Activated B cell treated with CpG ODN at 0.5 μM for 24 hours (primary cell): ENCODE measurements at regions not wholly inside any gene's neighbourhood (a gene's known extent, or its start where the extent isn't known, plus 50 kb on each side); places are given as distances from the start of the nearest gene placed in this dataset.

ENCODE experiments used
- ATAC-seq: fragments of 200-7000 bp; cut with Tn5 transposase; one replicate; pipeline ENCODE4 v1.10.0; 2021; ENCODE audit warnings: low read depth, mild to moderate bottlenecking, moderate library complexity
- CTCF ChIA-PET: fragments of 350-600 bp; sonication (Branson Sonifier 250); formaldehyde crosslinking; loops from one replicate; lab custom pipeline; 2021; ENCODE audit warnings: antibody characterized with exemption; lab: Charles Lee
- POLR2A ChIA-PET: fragments of 350-600 bp; sonication (Branson Sonifier 250); formaldehyde crosslinking; loops from one replicate; lab custom pipeline; 2021; ENCODE audit warnings: antibody characterized with exemption; lab: Charles Lee
- DNase-seq: peaks from one replicate; pipeline ENCODE4 v3.0.0; 2022
- H3K27ac Mint-ChIP-seq: one replicate; pipeline ENCODE4 v1.8.0; 2020; ENCODE audit warnings: mixed read lengths
- H3K27me3 Mint-ChIP-seq: one replicate; pipeline ENCODE4 v1.8.0; 2021; ENCODE audit warnings: mixed read lengths
- H3K36me3 Mint-ChIP-seq: one replicate; pipeline ENCODE4 v1.8.0; 2021; ENCODE audit warnings: low read depth, mixed read lengths
- H3K4me1 Mint-ChIP-seq: one replicate; pipeline ENCODE4 v1.8.0; 2021; ENCODE audit warnings: mixed read lengths
- H3K4me3 Mint-ChIP-seq: one replicate; pipeline ENCODE4 v1.8.0; 2020; ENCODE audit warnings: mild to moderate bottlenecking, mixed read lengths
- H3K9me3 Mint-ChIP-seq: one replicate; pipeline ENCODE4 v1.8.0; 2020; ENCODE audit warnings: mixed read lengths
- intact Hi-C: fragments of 100-400 bp; cut with micrococcal nuclease; formaldehyde crosslinking; loops from one replicate; pipeline ENCODE4 v1.15.1; 2024
- TF ChIP-seq, protein P1 (sequence below): fragments of 200-600 bp; IDR thresholded peaks from one replicate; pipeline ENCODE4 v1.8.0; 2022; ENCODE audit warnings: antibody characterized with exemption, mild to moderate bottlenecking

DNA sequence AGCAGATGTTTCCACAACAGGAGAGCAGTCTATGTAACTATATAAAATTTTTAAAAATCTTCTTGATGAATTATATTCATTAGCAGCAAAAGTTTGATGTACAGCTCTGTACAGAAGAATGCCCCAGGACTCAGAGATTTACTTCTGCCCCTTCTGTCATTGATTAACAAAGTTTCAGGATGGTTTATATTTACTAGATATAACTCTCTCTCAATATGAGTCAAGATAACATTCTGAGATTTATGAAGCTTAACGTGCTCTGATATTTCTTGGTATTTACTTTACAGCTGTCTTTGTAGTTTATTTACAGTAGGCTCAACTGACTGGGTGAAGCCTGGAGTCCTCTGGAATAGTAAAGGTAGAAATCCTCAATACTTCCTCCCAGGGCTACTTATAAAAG is 93.6 kb upstream of the HNMT start:
- intact Hi-C loops = no loop called here

DNA sequence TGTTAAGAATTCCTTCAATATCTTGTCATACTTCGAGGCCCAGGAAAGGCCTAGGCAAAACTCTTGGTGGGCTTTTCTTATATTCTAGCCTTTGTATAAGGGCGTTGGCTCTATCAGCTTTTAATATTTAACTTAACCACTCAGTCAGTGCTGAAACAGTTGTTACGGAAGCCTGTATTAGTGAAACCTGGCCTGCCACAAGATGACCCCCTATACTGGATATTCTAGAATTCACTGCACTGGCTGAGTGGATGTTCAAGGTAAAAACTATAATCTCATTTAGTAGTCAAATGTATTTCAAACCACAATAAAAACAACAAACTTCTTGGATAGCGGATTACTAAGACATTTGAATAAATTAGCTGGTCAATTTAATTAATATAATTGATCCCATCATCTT is 91.7 kb upstream of the HNMT start:
- Mint-ChIP-seq H3K4me1 (no peaks in the 10 kb centered on the region), H3K36me3 (no peaks in the 10 kb centered on the region), H3K4me3 (no peak overlapping the region), H3K27me3 (peaks cover 8% of the 10 kb centered on the region), H3K9me3 (no peaks in the 10 kb centered on the region), H3K27ac (no peak overlapping the region)
- DNase-seq (no peak), ATAC-seq (no peak)
- ChIA-PET CTCF (no interaction called here), POLR2A (no interaction called here)
- intact Hi-C loops = no loop called here
- TF ChIP-seq, protein P1, sequence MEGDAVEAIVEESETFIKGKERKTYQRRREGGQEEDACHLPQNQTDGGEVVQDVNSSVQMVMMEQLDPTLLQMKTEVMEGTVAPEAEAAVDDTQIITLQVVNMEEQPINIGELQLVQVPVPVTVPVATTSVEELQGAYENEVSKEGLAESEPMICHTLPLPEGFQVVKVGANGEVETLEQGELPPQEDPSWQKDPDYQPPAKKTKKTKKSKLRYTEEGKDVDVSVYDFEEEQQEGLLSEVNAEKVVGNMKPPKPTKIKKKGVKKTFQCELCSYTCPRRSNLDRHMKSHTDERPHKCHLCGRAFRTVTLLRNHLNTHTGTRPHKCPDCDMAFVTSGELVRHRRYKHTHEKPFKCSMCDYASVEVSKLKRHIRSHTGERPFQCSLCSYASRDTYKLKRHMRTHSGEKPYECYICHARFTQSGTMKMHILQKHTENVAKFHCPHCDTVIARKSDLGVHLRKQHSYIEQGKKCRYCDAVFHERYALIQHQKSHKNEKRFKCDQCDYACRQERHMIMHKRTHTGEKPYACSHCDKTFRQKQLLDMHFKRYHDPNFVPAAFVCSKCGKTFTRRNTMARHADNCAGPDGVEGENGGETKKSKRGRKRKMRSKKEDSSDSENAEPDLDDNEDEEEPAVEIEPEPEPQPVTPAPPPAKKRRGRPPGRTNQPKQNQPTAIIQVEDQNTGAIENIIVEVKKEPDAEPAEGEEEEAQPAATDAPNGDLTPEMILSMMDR = no peak

More for the DNA sequence above, 93.6 kb upstream of the HNMT start:
- TF ChIP-seq, protein P1 = no peak
- no peak for ATAC-seq
- H3K27me3 Mint-ChIP-seq = peaks cover 8% of the 10 kb centered on the region
- DNase-seq = no peak
- H3K4me3 Mint-ChIP-seq = no peak overlapping the region
- no peaks in the 10 kb centered on the region for H3K36me3 Mint-ChIP-seq
- POLR2A ChIA-PET = no interaction called here
- H3K4me1 Mint-ChIP-seq = no peaks in the 10 kb centered on the region
- no peaks in the 10 kb centered on the region for H3K9me3 Mint-ChIP-seq
- CTCF ChIA-PET = no interaction called here
- no peak overlapping the region for H3K27ac Mint-ChIP-seq

DNA sequence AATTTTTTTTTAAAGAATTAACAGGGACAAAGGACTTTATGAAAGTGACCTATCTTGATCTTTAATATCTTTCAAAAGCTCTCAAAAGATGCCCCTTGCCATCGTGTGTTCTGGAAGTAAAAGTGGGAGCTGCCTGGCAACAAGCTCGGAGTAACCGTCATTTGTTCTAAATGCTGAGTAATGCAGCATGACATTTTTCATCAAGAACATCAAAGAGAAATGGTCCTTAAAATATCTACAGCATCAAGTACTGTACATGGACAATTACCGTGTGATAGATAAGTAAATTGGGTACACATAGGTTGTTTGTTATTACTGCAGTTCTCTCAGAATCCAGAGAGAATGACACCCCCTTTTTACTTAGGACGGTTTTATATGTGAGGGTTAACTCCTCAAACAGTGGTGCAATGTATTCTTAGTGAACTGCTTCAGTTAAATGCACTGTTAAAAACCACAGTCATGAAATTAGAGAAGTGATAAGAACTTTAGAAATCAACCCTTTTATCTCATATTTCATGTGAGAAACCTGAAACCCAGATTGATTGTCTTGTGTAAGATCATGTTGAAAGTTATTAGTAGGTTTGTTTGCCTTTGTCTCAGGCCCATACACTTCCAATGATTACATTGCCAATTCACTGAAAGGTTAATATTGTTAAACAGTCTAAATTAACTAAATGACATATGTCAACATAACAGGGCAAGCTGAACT is 90.6 kb upstream of the HNMT start:
- H3K36me3 Mint-ChIP-seq = no peaks in the 10 kb centered on the region
- H3K27ac Mint-ChIP-seq = no peak overlapping the region
- H3K9me3 Mint-ChIP-seq = no peaks in the 10 kb centered on the region
- POLR2A ChIA-PET = no interaction called here
- TF ChIP-seq, protein P1 = no peak
- intact Hi-C loops = no loop called here
- no peak overlapping the region for H3K4me3 Mint-ChIP-seq
- peaks cover 8% of the 10 kb centered on the region for H3K27me3 Mint-ChIP-seq
- H3K4me1 Mint-ChIP-seq = no peaks in the 10 kb centered on the region
- DNase-seq (no peak), ATAC-seq (no peak)
- CTCF ChIA-PET = no interaction called here

DNA sequence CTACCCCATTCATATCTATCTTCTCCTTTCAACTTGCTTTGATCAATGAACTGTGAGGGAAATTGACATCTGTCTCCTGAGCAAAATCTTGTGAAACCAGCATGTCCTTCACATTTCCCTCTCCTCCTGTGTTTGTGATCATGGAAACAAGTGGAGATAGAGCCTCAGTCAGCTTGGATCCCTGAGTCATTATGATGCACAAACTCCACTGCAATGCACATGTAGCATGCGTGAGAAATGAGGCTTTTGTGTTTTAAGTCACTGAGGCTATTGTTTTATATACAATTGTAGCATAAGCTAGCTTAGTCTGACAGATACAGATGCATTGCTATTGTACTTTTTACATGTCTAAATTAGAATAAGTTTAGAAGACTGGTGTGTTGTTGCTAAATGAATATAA is 85.2 kb upstream of the HNMT start:
- intact Hi-C loops = no loop called here
- ATAC-seq = no peak
- H3K27ac Mint-ChIP-seq = no peak overlapping the region
- ChIA-PET CTCF (no interaction called here), POLR2A (no interaction called here)
- no peak for DNase-seq
- no peaks in the 10 kb centered on the region for H3K4me1 Mint-ChIP-seq
- H3K36me3 Mint-ChIP-seq = no peaks in the 10 kb centered on the region
- H3K4me3 Mint-ChIP-seq = no peak overlapping the region
- TF ChIP-seq, protein P1 = no peak
- H3K27me3 Mint-ChIP-seq = peaks cover 5% of the 10 kb centered on the region
- H3K9me3 Mint-ChIP-seq = no peaks in the 10 kb centered on the region

DNA sequence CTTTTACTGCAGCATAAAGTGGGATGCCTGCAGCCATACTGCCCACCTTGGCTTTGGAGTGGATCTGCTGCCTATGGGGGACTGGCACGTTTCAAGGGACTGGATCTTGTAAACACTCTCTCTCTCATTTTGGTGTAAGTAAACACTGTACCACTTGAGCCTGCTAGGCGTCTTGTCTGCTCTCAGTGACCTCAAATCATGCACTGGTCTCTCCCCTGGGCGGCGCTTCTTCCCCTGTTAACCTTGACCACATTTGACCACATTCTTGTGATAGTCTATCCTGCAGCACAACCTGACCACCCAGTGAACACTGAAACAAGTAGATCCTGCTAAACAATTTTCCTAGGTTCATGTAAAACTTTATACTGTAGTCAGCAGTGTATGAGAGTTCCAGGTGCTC is 82.6 kb upstream of the HNMT start:
- H3K27me3 Mint-ChIP-seq = peaks cover 3% of the 10 kb centered on the region
- no peaks in the 10 kb centered on the region for H3K4me1 Mint-ChIP-seq
- H3K4me3 Mint-ChIP-seq = no peak overlapping the region
- TF ChIP-seq, protein P1 = no peak
- ATAC-seq = no peak
- DNase-seq = no peak
- H3K9me3 Mint-ChIP-seq = no peaks in the 10 kb centered on the region
- no peak overlapping the region for H3K27ac Mint-ChIP-seq
- no peaks in the 10 kb centered on the region for H3K36me3 Mint-ChIP-seq
- ChIA-PET CTCF (no interaction called here), POLR2A (no interaction called here)
- intact Hi-C loops = no loop called here
